ENCODE measurements at regions not wholly inside any gene's neighbourhood (a gene's known extent, or its start where the extent isn't known, plus 50 kb on each side); places are given as distances from the start of the nearest gene placed in this dataset.
"Not testable (repeated sequence)": the region's sequence is repeated elsewhere in the genome, so short reads cannot be mapped to it uniquely, and the experiment has no call there.

GRCh38 chr2:106288873-106289272 is 94.8 kb upstream of the UXS1 start:
- DNase-seq = no peak

- DNase-seq = no peak
Measured at GRCh38 chr2:106285237-106285829, 91.2 kb upstream of the UXS1 start.

- no peak for DNase-seq
Measured at GRCh38 chr2:106284691-106285202, 90.6 kb upstream of the UXS1 start.

- no peak for DNase-seq
Measured at GRCh38 chr2:106284255-106284654, 90.2 kb upstream of the UXS1 start.

DNA sequence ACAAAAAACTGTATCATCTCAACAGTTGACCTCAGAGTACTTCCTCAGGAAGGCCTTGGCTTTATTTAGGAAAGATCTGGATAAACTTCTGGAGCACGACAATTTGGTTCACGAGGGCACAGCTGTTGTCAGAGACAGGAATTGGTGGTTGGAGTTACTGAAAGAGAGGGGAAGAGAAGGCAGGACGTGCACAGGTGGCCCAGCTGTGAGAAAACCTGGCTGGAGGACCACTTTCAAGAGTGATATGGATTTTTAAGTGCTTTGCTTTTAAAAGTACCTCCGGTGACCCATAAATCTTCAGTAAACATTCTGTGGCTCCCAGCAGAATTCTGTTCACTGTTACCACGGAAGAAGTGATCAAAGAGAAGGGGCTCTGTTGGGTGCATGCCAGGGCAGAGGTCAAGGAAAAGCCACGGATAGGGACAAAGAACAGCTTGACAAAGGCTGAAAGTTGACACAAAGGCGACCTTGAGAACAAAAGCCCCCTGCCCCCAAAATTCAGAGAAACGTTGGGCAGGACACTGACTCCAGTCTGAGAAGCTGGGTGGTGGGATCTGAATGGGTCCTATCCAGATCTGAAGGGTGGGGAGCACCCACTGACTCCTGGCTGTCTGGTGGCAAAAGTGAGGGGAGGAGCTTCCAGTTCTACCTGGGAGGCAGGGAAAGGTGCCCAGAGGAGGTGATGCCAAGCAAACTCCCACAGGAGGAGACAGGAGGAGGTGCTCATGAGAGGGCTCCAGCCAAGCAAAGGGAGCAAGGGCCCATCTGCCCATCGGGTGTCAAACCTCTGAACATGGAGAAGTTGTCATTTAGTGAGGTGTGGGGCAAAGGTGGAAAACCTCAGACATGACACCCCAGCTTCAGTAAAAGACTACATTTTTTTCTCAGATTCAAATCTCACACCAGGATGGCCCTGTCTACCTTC is 89.4 kb upstream of the UXS1 start:
- DNase-seq = not testable (repeated sequence)

GRCh38 chr2:106282462-106283170 is 88.5 kb upstream of the UXS1 start:
- DNase-seq = no peak

- not testable (repeated sequence) for DNase-seq
Measured at GRCh38 chr2:106281907-106282430, 87.9 kb upstream of the UXS1 start.

DNA sequence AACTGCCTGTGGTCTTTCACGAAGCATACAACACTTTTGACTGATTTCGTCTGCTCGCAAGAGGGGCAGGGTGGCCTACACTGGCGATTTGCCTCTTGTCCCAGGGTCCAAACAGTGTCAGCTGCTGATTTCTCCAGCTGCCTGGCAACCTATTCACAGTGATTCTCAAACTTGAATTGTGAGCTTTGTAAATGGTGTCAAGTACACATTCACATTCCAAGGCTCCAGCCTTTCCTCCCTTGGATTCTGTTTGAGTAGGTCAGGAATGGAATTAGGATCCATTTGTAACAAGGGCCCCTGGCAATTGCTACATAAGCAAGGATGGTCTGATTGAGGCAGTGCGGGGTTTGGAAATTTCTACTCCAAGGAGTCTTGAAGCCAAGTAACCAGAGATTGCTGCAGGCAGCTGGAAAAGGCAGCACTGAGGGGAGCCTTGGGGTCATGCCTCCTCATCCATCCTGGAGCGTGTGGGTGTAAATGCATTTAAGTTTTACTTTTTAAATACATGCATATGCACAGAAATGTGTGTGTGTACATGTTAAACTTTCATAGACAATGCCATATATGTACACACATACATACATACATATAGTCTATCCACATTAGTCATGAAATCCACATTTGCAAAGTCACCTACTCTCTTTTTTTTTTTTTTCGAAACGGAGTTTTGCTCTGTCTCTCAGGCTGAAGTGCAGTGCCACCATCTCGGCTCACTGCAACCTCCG is 86.8 kb upstream of the UXS1 start:
- no peak for DNase-seq

DNA sequence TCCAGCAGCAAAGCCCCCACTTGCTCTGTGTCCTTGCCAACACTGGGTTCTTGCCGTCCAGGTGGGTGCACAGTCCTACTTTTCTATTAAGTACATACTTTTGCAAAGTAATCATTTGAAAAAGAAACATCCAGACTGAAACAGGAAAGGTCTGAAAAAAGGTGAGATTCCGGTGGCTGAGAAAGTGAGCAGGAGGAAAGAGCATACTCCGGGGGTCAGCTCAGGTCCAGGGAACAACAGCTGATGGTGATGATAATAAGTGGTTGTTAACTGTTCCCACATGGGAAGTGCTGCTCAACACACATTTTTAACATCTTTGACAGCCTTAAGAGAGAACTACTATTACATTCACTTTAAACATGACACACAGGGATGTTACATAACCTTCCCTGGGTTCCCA is 86.1 kb upstream of the UXS1 start:
- no peak for DNase-seq

- no peak for DNase-seq
Measured at GRCh38 chr2:106278112-106278876, 84.2 kb upstream of the UXS1 start.

DNA sequence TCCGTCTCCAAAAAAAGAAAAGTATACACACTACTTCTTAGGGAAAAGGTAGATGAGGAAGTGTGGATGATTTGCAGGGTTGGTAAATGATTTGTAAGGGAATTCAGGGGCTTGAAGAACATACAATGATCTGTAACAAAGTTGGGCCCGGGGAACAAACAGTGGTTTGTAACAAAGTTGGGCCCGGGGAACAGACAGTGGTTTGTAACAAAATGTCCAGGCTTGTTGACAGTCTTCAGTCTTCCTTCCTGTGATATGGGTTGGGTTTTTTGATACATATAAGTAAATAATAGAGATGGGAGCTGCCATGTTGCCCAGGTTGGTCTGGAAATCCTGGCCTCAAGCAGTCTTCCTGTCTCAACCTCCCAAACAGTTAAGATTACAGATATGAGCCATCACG is 83.3 kb upstream of the UXS1 start:
- DNase-seq = no peak

DNA sequence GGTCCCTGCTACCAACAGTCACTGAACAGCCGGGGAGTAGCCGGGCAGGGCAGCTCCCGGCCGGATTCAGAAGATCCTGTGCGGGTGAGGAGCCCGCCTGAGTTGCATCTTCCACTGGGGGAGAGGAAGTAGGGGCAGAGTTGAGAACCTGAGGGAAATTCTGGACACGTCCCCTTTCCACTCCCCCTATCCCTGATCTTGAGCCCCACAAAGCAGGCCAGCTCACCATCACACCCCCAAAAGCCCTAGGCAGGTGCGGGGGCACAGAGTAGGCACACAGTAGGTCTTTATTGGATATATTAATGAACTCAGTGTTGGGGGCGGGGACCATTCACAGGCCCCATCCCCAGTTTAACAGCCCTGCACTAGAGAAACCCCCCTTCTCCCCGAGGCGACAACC is 81.9 kb upstream of the UXS1 start:
- no peak for DNase-seq

DNA sequence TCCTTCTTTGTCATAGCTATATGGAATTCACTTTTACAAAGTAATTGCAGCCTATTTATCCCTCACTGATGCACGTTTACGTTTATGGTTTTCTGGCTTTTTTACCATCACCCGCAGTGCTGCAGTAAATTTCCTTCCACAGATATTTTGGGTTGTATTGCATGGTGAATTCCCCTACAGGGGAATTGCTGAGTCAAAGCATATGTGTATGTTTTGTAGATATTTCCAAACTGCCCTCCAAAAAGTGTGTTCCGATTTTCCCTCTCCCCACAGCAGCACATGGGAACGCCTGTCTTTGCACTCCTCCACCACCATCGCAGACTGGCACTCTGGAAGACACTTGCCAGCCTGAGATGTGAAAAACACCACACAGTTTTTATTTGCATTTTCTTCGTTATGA is 80.6 kb upstream of the UXS1 start:
- no peak for DNase-seq

DNA sequence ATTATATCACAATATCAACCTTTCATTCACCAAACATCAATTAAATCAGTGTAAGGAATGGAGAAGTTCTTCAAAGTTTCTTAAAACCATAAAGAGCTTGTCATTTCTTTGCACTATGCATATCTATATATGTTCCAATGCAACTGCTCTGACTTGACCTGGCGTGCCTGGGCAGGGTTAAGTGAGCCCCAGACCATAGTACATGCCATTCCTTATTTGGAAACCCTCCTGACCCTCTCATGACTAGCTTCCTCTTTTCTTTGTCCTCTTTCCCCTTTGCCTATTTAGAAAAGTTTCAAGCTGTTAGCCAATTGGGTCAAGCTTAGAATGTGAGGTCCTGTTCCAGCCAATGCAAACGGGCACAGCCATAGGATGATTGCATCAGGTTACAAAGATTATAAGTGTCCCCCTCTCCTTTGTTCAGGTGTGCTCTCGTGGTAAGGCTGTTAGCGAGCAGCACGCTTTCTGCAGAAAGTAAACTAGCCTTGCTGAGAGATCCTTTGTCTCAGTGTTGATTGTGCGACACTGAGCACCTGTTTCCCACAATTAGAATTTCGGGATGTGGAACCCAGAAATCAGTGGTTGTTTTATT is 78.2 kb upstream of the UXS1 start:
- DNase-seq = no peak

GRCh38 chr2:106270471-106270891 is 76.4 kb upstream of the UXS1 start:
- DNase-seq = no peak

- no peak for DNase-seq
Measured at GRCh38 chr2:106269591-106270291, 75.6 kb upstream of the UXS1 start.

DNA sequence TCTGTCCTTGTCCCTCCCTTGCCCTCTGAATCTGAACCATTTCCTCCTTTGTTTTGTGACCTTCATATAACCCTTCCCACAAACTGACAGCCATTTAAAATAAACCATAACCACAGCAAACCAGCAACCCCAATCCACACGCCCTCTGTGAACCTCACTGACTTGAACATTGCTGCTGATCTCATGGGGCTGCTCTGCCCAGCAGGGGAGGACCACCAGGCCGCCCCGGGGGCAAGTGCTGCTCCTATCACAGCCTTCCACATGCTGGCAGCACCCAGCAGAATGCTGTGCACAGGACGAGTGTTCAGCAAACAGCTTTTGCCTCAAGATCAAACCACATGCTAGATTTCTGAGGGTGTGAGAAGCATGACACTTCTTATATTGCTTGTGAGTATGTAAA is 73.9 kb upstream of the UXS1 start:
- DNase-seq = no peak

DNA sequence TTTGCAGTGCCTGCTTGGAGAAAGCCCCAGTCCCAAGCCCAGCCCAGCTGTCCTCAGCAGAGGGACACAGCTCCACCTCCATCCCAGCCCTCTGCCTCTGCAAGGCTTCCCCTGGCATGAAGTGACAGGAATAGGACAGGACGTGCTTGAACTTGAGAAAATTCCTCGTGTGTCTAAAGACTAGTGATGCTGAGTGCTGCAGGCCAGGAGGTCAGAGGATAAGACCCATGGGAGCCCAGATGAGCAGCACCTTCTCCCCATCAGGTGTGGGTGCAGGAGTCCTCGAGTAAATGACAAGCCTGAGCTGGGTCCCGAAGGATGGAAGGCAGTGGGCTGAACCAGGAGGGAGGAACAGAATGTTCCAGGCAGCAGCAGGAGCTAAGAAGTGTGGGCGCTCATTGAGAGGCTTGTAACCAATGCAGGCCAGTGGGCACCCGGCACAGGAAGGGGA is 67.8 kb upstream of the UXS1 start:
- DNase-seq = no peak

DNA sequence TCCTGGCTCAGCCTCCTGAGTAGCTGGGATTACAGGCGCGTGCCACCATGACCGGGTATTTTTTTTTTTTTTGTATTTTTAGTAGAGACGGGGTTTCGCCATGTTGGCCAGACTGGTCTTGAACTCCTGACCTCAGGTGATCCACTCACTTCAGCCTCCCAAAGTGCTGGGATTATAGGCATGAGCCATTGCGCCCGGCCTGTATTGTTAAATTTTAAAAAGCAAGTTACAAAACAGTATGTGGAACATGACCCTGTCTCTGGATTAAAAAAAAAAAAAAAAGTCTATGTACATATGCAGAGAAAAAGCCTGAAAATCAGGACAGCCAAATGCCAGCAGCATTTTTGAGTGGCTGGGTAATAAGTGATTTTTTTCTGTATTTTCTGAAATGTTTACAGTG is 64.8 kb upstream of the UXS1 start:
- DNase-seq = not testable (repeated sequence)

GRCh38 chr2:106257830-106258229 is 63.7 kb upstream of the UXS1 start:
- DNase-seq = no peak

- DNase-seq = no peak
Measured at GRCh38 chr2:106257135-106257534, 63.0 kb upstream of the UXS1 start.

Data from SIG-M5 (cell line).